Skin epidermis (tissue), 12 donors: ENCODE measurements at regions not wholly inside any gene's neighbourhood (a gene's known extent, or its start where the extent isn't known, plus 50 kb on each side); places are given as distances from the start of the nearest gene placed in this dataset.
A peak's percentile ranks its signal among the peaks of the same experiment; 100 is the strongest.
"Not testable (repeated sequence)": the region's sequence is repeated elsewhere in the genome, so short reads cannot be mapped to it uniquely, and the experiment has no call there.

Experiments
- H3K27ac ChIP-seq, 21 experiments: fragments of 200-600 bp; sonication (generic) in 11 of 21; one replicate each; pipeline ENCODE4 v1.5.0; 2020; ENCODE audit warnings: mild to moderate bottlenecking in 3 of 21, inconsistent platforms in 2 of 21, moderate library complexity in 2 of 21
- H3K4me3 ChIP-seq, 7 experiments: fragments of 200-600 bp; sonication (generic) in 2 of 7; one replicate each; pipeline ENCODE4 v1.5.0; 2020; ENCODE audit warnings: inconsistent platforms in 2 of 7, mild to moderate bottlenecking in 2 of 7, moderate library complexity in 1 of 7

- Histone ChIP-seq H3K27ac (no peak overlapping the region), H3K4me3 (no peak overlapping the region)
Measured at GRCh38 chr7:46091071-46091470, 170.0 kb upstream of the IGFBP3 start.

DNA sequence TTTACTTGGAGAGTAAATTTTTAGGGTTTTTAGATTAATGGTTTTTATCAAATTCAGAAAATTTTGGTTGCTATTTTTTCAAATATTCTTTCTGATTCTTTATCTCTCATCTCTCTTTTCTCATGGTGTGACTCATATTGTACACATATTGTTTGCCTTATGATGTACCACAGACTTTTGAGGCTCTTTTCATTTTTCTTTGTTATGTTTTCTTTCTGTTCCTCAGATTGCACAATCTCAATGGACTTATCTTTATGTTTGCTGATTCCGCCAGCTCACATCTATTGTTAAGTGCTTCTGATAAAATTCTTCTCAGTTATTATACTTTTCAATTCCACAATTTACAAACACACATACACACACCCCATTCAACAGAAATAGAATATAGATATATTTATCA, 168.2 kb upstream of the IGFBP3 start:
- no peak overlapping the region for H3K27ac ChIP-seq
- H3K4me3 ChIP-seq: no peak overlapping the region

- not testable (repeated sequence) for H3K27ac ChIP-seq, H3K4me3 ChIP-seq
Measured at GRCh38 chr7:46088486-46088885, 167.4 kb upstream of the IGFBP3 start.

- H3K27ac ChIP-seq: no peak overlapping the region
Measured at GRCh38 chr7:46080595-46081159, 159.6 kb upstream of the IGFBP3 start.

DNA sequence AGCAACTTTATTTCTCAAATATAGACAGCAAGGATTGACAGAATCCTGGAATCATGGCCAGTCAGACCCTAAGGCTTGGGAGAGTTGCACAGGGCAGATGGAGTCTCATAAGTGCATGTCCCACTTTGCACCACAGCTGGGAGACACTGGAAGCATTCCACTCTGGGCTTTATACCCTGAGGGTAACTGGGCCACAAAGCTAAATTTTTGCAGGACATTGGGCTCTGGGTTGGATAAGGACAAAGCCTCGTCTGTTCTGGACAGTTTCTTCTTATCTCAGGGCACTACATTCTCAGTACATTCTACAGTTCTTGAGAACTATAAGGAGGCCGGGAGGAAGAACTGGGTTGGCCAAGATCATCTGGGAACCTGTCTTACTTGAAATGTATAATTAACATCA, 158.3 kb upstream of the IGFBP3 start:
- H3K27ac ChIP-seq: no peak overlapping the region
- H3K4me3 ChIP-seq: no peak overlapping the region

More at GRCh38 chr7:46080595-46081159, 159.6 kb upstream of the IGFBP3 start:
- H3K4me3 ChIP-seq: no peak overlapping the region

- no peak overlapping the region for H3K4me3 ChIP-seq
- no peak overlapping the region for H3K27ac ChIP-seq
Measured at GRCh38 chr7:46076527-46076926, 155.5 kb upstream of the IGFBP3 start.

DNA sequence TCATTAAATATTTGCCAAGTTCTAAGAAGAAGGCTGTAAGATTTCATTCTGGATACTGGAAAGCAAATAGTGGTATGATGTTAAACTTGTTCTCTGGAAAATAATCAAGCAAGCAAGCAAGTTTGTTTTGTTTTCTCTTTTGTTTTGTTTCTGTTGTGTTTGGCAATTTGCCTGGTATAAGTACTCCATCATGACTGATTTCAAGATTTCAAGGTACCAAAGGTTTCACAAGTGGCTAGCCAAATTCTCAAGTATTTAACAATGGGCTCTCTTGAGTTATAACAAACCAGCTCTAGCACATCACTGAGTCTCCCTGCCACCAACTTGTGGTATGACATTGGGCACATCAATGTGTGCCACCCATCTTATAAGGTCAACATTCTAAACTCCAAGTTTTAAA, 151.7 kb upstream of the IGFBP3 start:
- Histone ChIP-seq H3K27ac (no peak overlapping the region), H3K4me3 (no peak overlapping the region)

GRCh38 chr7:46071601-46072000, 150.5 kb upstream of the IGFBP3 start:
- Histone ChIP-seq H3K27ac (no peak overlapping the region), H3K4me3 (no peak overlapping the region)

GRCh38 chr7:46071076-46071475, 150.0 kb upstream of the IGFBP3 start:
- H3K27ac ChIP-seq: no peak overlapping the region
- H3K4me3 ChIP-seq: no peak overlapping the region

DNA sequence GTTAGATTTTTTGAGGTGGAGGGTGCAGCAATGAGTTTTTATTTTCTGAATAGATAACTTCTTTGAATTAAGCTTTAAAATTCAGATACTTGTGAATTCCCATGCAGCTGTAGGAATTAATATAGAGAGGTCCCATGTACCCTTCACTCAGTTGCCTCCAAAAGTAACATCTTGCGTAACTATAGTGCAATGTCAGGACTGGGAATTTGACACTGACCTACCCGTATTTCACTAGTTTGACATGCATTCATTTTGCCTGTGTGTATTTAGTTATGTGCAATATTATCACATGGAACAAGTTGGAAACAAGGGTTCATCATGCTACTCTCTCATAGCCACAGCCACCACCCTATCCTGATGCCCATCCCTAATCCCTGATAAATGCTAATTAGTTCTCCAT, 147.1 kb upstream of the IGFBP3 start:
- Histone ChIP-seq H3K27ac (no peak overlapping the region), H3K4me3 (no peak overlapping the region)

- H3K4me3 ChIP-seq: no peak overlapping the region
Measured at GRCh38 chr7:46059308-46060020, 138.4 kb upstream of the IGFBP3 start.

GRCh38 chr7:46058086-46058823, 137.2 kb upstream of the IGFBP3 start:
- Histone ChIP-seq H3K27ac (peak overlapping the region in 2 of 21 experiments; percentile 1 to 6), H3K4me3 (no peak overlapping the region)

More at GRCh38 chr7:46059308-46060020, 138.4 kb upstream of the IGFBP3 start:
- peak overlapping the region in 2 of 21 experiments; percentile 1 to 8 for H3K27ac ChIP-seq

DNA sequence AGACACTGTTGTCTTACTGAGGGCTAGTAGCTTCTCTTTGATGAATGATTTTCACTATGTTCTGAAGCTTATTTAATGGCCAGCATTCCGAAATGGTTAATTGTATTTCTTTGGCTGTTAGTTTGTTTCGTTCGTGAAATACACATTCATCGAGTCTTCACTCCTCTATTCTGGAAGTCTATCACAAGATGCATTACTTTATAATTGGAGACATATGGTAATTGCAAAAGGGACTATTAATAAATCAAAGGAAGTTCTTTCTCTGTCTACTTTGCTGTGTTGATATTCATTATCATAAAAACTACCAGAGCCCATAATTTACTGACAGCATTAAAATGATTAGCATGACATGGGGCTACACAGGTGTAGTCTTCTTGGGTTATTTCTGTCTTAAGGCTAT, 133.8 kb upstream of the IGFBP3 start:
- no peak overlapping the region for H3K4me3 ChIP-seq
- peak overlapping the region in 1 of 21 experiments; percentile 14 for H3K27ac ChIP-seq

DNA sequence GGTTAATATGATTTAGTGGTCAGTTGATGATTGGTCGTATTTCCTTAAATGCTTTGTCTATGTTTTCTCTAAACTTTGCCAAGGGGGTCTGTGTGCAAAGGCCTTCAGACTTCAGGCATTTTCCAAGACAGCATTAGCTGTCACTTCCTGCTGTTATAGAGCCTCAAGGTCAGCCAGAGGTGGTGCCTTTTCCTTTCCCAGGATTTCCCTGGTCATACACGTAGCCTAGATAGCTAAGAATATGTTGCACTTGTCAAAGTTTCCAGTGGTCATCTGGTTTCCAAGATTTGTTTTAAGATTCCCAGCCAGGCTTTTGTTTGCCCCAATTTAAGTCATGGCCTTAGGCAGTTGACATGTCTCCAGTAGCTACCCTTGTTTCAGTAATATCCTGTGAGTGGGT, 133.2 kb upstream of the IGFBP3 start:
- Histone ChIP-seq H3K4me3 (no peak overlapping the region), H3K27ac (peak overlapping the region in 1 of 21 experiments; percentile 14)

- Histone ChIP-seq H3K4me3 (no peak overlapping the region), H3K27ac (no peak overlapping the region)
Measured at GRCh38 chr7:46047581-46047980, 126.5 kb upstream of the IGFBP3 start.

- not testable (repeated sequence) for H3K27ac ChIP-seq, H3K4me3 ChIP-seq
Measured at GRCh38 chr7:46043338-46043737, 122.3 kb upstream of the IGFBP3 start.

DNA sequence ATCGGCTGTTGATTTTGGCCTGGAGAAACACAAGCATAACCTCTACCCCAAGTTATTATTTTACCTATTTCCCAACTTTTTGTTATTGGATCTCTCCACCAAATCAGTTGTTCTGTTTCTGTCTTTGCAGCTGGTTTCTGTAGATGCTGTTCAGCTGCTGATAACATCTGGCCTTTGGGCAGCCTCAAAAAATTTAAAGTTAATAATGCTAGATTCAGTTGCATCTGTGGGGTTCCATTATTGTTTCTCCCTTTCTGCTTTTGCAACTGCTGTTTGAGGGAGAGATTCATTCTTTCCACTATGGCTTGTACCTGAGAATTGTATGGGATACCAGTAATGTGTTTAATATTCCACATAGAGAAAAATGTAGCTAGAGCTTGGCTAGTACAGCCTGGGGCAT, 118.7 kb upstream of the IGFBP3 start:
- H3K27ac ChIP-seq, H3K4me3 ChIP-seq: not testable (repeated sequence)

DNA sequence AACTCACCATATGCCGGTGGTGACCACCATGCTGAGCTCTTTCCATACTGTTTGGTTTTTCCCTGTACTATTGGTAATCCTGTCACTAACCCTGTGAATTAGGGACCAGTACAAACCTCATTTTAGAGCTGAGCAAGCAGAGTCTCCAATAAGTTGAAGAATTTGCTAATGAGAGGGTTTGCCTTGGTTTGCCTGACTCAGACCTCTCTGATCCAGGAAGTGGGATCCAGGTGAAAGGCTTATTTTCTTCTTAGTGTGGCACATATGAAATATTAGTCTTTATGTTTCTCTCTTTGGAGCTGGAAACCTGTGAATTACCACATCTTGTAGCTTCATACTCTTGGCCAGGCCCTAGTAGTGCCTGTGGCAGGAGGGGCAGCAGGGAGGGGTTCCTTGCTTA, 114.1 kb upstream of the IGFBP3 start:
- H3K4me3 ChIP-seq: no peak overlapping the region
- no peak overlapping the region for H3K27ac ChIP-seq

DNA sequence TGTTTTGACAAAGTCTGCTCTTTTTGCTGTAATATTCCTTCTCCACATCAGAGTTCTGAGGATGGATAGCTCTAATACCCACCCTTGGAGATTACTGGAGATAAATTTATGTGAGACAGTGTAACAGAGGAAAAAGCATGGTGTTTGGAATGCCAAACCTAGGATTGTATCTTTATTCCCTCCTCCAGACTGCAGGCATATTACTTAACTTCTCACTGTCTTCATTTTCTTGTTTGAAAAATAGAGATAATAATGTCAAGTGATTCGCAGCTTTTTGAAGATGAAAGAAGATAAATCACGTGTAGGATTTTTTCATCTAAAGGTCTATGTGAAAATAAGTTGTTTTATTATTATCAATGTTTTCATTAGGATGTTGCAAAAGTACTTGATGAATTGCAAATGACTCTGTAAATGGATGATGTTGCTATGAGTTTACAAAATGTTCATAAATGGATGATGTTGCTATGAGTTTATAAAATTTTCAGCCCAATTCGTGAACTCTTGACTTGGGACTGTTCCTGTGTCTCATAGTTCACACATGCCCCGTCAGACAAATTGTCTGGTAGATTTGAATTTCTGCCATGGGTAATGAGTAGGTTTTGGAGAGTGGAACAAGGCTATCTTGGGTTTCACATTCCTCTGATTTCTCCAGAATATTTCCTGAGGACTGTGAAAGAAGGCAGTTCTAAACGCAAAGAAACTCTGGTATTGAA, 113.1 kb upstream of the IGFBP3 start:
- no peak overlapping the region for H3K4me3 ChIP-seq
- no peak overlapping the region for H3K27ac ChIP-seq

- no peak overlapping the region for H3K27ac ChIP-seq
Measured at GRCh38 chr7:46033592-46033991, 112.5 kb upstream of the IGFBP3 start.

More at GRCh38 chr7:46033592-46033991, 112.5 kb upstream of the IGFBP3 start:
- no peak overlapping the region for H3K4me3 ChIP-seq
